Motor neuron (in vitro differentiated cells): ENCODE measurements at regions not wholly inside any gene's neighbourhood (a gene's known extent, or its start where the extent isn't known, plus 50 kb on each side); places are given as distances from the start of the nearest gene placed in this dataset.
"Not testable (repeated sequence)": the region's sequence is repeated elsewhere in the genome, so short reads cannot be mapped to it uniquely, and the experiment has no call there.

Experiments
- ATAC-seq, 8 experiments: fragments of 200-7000 bp; cut with Tn5 transposase; replicated peaks in 6 of 8; 2 replicates each; pipeline ENCODE4 v1.8.0; 2021; ENCODE audit warnings: mild to moderate bottlenecking in 8 of 8, moderate library complexity in 8 of 8
- H3K27ac ChIP-seq, 2 donors: fragments of 250-450 bp; sonication (Bioruptor Pico); 2 replicates each; pipeline ENCODE4 v1.9.0; 2021; ENCODE audit warnings: antibody characterized with exemption in 2 of 2, mild to moderate bottlenecking in 2 of 2, moderate library complexity in 1 of 2
- H3K4me1 ChIP-seq, 2 donors: fragments of 250-450 bp; sonication (Bioruptor Pico); replicated peaks in 1 of 2; 2 replicates each; pipeline ENCODE4 v1.6.1; 2021; ENCODE audit warnings: antibody characterized with exemption in 2 of 2, mild to moderate bottlenecking in 2 of 2, moderate library complexity in 1 of 2
- H3K4me3 ChIP-seq, 5 donors: fragments of 250-450 bp; sonication (Bioruptor Pico); 2 replicates each; pipeline ENCODE4 v1.9.0; 2021; ENCODE audit warnings: antibody characterized with exemption in 5 of 5, mild to moderate bottlenecking in 5 of 5, moderate library complexity in 4 of 5
- WGBS, 10 experiments: fragments of 450-650 bp; shearing (Covaris generic); methylation state at CpG; one replicate each; pipeline ENCODE4 v1.0.0; 2022; 5-methylcytosine and 5-hydroxymethylcytosine counted together
- in situ Hi-C, 9 experiments: fragments of 400-800 bp; cut with MboI; loops; one replicate each; pipeline ENCODE4 v1.15.0; 2021; ENCODE audit warnings: low sequenced_read_pairs in 9 of 9, low pct_unique_long_range_greater_than_20kb in 2 of 9; ENCODE audit not compliant: unreplicated experiment in 9 of 9

- 10 to 100% (median 76%) methylated on average over 1 to 4 of the region's 4 CpGs; no CpG with 5 or more reads in 2 of the 10 experiments for WGBS, 10 experiments
- in situ Hi-C loops: no loop called here
- ATAC-seq: no peak
- H3K27ac ChIP-seq: no peak overlapping the region
- H3K4me3 ChIP-seq: no peak overlapping the region
- peaks cover 0 to 4% of the 10 kb centered on the region in 2 donors for H3K4me1 ChIP-seq
Measured at GRCh38 chr1:236343246-236343870, 50.7 kb upstream of the EDARADD start.

DNA sequence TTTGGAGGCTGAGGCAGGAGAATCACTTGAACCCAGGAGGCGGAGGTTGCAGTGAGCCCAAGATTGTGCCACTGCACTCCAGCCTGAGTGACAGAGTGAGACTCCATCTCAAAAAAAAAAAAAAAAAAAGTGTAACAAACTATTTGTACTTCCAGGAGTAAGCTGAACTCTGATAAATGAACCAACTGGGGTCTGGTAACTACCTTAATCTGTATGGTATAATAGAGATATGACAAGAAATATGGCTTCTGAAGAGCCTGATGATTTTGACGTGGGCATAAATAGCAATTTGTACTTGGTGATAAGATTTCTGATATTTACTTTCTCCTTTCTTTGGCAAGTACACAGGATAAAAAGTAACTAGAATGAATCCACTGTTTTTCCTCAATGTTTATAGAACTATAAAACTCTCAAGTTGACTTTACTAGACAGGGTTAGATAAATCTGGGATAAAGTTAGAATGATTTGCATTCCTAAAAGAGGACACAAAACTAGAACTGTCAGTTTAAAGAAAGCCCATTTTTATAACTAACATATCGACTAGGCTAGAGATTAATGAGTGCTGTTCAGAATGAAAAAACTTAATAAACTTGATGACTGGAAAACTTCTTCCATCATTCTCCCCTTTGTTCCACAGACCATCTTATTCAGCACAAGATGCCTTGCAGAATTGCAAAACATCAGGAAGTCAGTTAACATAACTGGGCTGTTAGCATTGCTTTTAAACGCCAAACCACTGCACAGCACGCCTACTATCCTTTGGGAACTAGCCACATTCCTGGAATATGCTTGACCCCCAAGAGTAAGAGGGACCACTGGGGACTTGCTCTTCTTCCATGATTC, 51.5 kb upstream of the EDARADD start:
- Histone ChIP-seq H3K4me1 (peaks cover 0 to 4% of the 10 kb centered on the region in 2 donors), H3K27ac (no peak overlapping the region), H3K4me3 (no peak overlapping the region)
- peak in 2 of 8 experiments; percentile 40 to 56 for ATAC-seq
- in situ Hi-C loops: no loop called here
- 0 to 90% (median 52%) methylated on average over 2 to 5 of the region's 5 CpGs; no CpG with 5 or more reads in 1 of the 10 experiments for WGBS, 10 experiments

DNA sequence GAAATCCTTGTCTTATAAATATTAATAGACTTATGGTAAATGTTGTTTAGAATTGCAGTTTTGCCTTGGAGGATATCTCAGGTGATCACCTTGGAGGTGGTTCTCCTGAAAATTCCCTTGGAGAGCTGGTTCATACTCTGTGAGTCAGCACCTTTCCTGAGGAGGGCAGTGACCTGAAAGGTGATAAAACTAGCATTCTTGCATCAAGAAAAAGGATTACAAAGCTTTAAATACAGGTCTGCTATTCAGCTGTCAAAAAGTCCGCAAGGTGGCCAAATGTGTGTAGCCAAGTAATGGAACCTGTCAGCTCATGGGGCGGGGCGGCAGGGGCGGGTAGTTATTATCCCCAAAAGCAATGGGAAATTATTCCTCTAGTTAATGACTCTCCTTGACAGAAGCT, 52.8 kb upstream of the EDARADD start:
- Histone ChIP-seq H3K4me1 (peaks cover 0 to 4% of the 10 kb centered on the region in 2 donors), H3K4me3 (no peak overlapping the region), H3K27ac (no peak overlapping the region)
- 55 to 100% (median 94%) methylated on average over 1 to 4 of the region's 4 CpGs; no CpG with 5 or more reads in 3 of the 10 experiments for WGBS, 10 experiments
- in situ Hi-C loops: no loop called here
- no peak for ATAC-seq

GRCh38 chr1:236338096-236338495, 56.0 kb upstream of the EDARADD start:
- in situ Hi-C loops: no loop called here
- Histone ChIP-seq H3K27ac (no peak overlapping the region), H3K4me3 (no peak overlapping the region), H3K4me1 (peaks cover 0 to 4% of the 10 kb centered on the region in 2 donors)
- ATAC-seq: no peak
- WGBS, 10 experiments: 14 to 100% (median 86%) methylated on average over 1 to 3 of the region's 3 CpGs; no CpG with 5 or more reads in 3 of the 10 experiments

- in situ Hi-C loops: no loop called here
- no peak overlapping the region for H3K4me3 ChIP-seq
- no peak for ATAC-seq
Measured at GRCh38 chr1:236336084-236336483, 54.3 kb upstream of the ERO1B start.

GRCh38 chr1:236335633-236336032, 53.9 kb upstream of the ERO1B start:
- H3K27ac ChIP-seq, ATAC-seq, H3K4me1 ChIP-seq, in situ Hi-C loops, H3K4me3 ChIP-seq: not testable (repeated sequence)
- 17 to 100% (median 75%) methylated on average over 1 to 6 of the region's 6 CpGs for WGBS, 10 experiments

More at GRCh38 chr1:236336084-236336483, 54.3 kb upstream of the ERO1B start:
- Histone ChIP-seq H3K27ac (no peak overlapping the region), H3K4me1 (no peaks in the 10 kb centered on the region)

- in situ Hi-C loops: no loop called here
- Histone ChIP-seq H3K27ac (no peak overlapping the region), H3K4me1 (no peaks in the 10 kb centered on the region), H3K4me3 (no peak overlapping the region)
- ATAC-seq: no peak
- 27 to 90% (median 74%) methylated on average over 2 to 9 of the region's 10 CpGs; no CpG with 5 or more reads in 2 of the 10 experiments for WGBS, 10 experiments
Measured at GRCh38 chr1:236334893-236335545, 53.3 kb upstream of the ERO1B start.

GRCh38 chr1:236332092-236332758, 50.5 kb upstream of the ERO1B start:
- no peak for ATAC-seq
- in situ Hi-C loops: no loop called here
- Histone ChIP-seq H3K4me1 (no peaks in the 10 kb centered on the region), H3K4me3 (no peak overlapping the region), H3K27ac (no peak overlapping the region)
- WGBS, 10 experiments: 24 to 94% (median 80%) methylated on average over 2 to 15 of the region's 16 CpGs; no CpG with 5 or more reads in 3 of the 10 experiments
